CD4-positive, alpha-beta memory T cell (primary cell): ENCODE measurements at regions not wholly inside any gene's neighbourhood (a gene's known extent, or its start where the extent isn't known, plus 50 kb on each side); places are given as distances from the start of the nearest gene placed in this dataset.

Source experiments
- CTCF ChIA-PET: fragments of 350-600 bp; sonication (Branson Sonifier 250); formaldehyde crosslinking; loops from one replicate; lab custom pipeline; 2021; ENCODE audit warnings: inconsistent platforms; ENCODE audit not compliant: partially characterized antibody; lab: Charles Lee
- POLR2A ChIA-PET: fragments of 350-600 bp; sonication (Branson Sonifier 250); formaldehyde crosslinking; loops from one replicate; lab custom pipeline; 2021; ENCODE audit not compliant: partially characterized antibody; lab: Charles Lee
- DNase-seq, 5 donors: peaks; one replicate each; pipeline versions ENCODE4 v3.0.0 to v3.0.0-alpha.2; 2020 to 2022; ENCODE audit warnings: mixed read lengths in 1 of 5
- H3K27ac ChIP-seq: one replicate; pipeline ENCODE4 v1.7.0; 2013; ENCODE audit warnings: low read depth, low read length
- H3K27me3 ChIP-seq: 2 replicates; pipeline ENCODE4 v1.7.0; 2013; ENCODE audit warnings: mild to moderate bottlenecking, low read length, moderate library complexity; ENCODE audit not compliant: insufficient read depth
- H3K36me3 ChIP-seq: 2 replicates; pipeline ENCODE4 v1.7.0; 2013; ENCODE audit warnings: mild to moderate bottlenecking, low read length, moderate library complexity; ENCODE audit not compliant: insufficient read depth
- H3K4me1 ChIP-seq: 2 replicates; pipeline ENCODE4 v1.7.0; 2013; ENCODE audit warnings: mild to moderate bottlenecking, low read length, moderate library complexity; ENCODE audit not compliant: insufficient read depth
- H3K4me3 ChIP-seq, 2 donors: one replicate each; pipeline ENCODE4 v1.7.0; 2013; ENCODE audit warnings: low read length in 2 of 2, mild to moderate bottlenecking in 1 of 2
- H3K9me3 ChIP-seq, 2 donors: one replicate each; pipeline ENCODE4 v1.7.0; 2013; ENCODE audit warnings: low read length in 2 of 2, control low read depth in 1 of 2; ENCODE audit not compliant: control insufficient read depth in 1 of 2
- H3K27ac Mint-ChIP-seq, 7 donors: one replicate each; pipeline ENCODE4 v1.8.0; 2020 to 2021; ENCODE audit warnings: mixed read lengths in 7 of 7, mild to moderate bottlenecking in 6 of 7, inconsistent platforms in 3 of 7, moderate library complexity in 3 of 7
- H3K27me3 Mint-ChIP-seq, 2 donors: one replicate each; pipeline ENCODE4 v1.8.0; 2020 to 2021; ENCODE audit warnings: mixed read lengths in 2 of 2
- H3K36me3 Mint-ChIP-seq, 2 donors: one replicate each; pipeline ENCODE4 v1.8.0; 2020 to 2021; ENCODE audit warnings: mixed read lengths in 2 of 2, inconsistent platforms in 1 of 2, mild to moderate bottlenecking in 1 of 2
- H3K4me1 Mint-ChIP-seq, 4 donors: one replicate each; pipeline ENCODE4 v1.8.0; 2020 to 2021; ENCODE audit warnings: mixed read lengths in 4 of 4, mild to moderate bottlenecking in 1 of 4
- H3K4me3 Mint-ChIP-seq, 8 donors: one replicate each; pipeline ENCODE4 v1.8.0; 2020 to 2021; ENCODE audit warnings: mixed read lengths in 8 of 8, mild to moderate bottlenecking in 7 of 8, moderate library complexity in 6 of 8, inconsistent platforms in 3 of 8
- H3K9me3 Mint-ChIP-seq, 8 donors: one replicate each; pipeline ENCODE4 v1.8.0; 2020 to 2021; ENCODE audit warnings: mixed read lengths in 8 of 8, mild to moderate bottlenecking in 5 of 8, inconsistent platforms in 3 of 8, moderate library complexity in 1 of 8
- intact Hi-C: fragments of 100-400 bp; cut with micrococcal nuclease; formaldehyde crosslinking; loops from one replicate; pipeline ENCODE4 v1.15.1; 2023

GRCh38 chr1:178020968-178021640 lies 51.2 kb upstream of the SEC16B start:
- H3K27ac Mint-ChIP-seq, result no peak overlapping the region
- H3K9me3 ChIP-seq, result no peaks in the 10 kb centered on the region

GRCh38 chr1:178021950-178022349 lies 52.1 kb upstream of the SEC16B start:
- Mint-ChIP-seq H3K4me3 (no peak overlapping the region), H3K4me1 (no peaks in the 10 kb centered on the region), H3K36me3 (no peaks in the 10 kb centered on the region), H3K27ac (no peak overlapping the region), H3K27me3 (no peaks in the 10 kb centered on the region), H3K9me3 (peaks cover 0 to 9% (median 7%) of the 10 kb centered on the region in 8 donors)
- Histone ChIP-seq H3K27me3 (no peaks in the 10 kb centered on the region), H3K27ac (no peak overlapping the region), H3K9me3 (no peaks in the 10 kb centered on the region), H3K4me1 (no peaks in the 10 kb centered on the region), H3K36me3 (no peaks in the 10 kb centered on the region), H3K4me3 (no peak overlapping the region)
- CTCF ChIA-PET, result no interaction called here
- intact Hi-C loops, result no loop called here
- DNase-seq, result no peak
- POLR2A ChIA-PET, result no interaction called here

More at GRCh38 chr1:178020968-178021640, 51.2 kb upstream of the SEC16B start:
- Mint-ChIP-seq H3K4me3 (no peak overlapping the region), H3K4me1 (no peaks in the 10 kb centered on the region), H3K36me3 (no peaks in the 10 kb centered on the region), H3K9me3 (peaks cover 0 to 9% (median 5%) of the 10 kb centered on the region in 8 donors), H3K27me3 (peaks cover 0 to 2% of the 10 kb centered on the region in 2 donors)
- POLR2A ChIA-PET, result no interaction called here
- Histone ChIP-seq H3K4me1 (no peaks in the 10 kb centered on the region), H3K4me3 (no peak overlapping the region), H3K36me3 (no peaks in the 10 kb centered on the region), H3K27ac (no peak overlapping the region), H3K27me3 (no peaks in the 10 kb centered on the region)
- intact Hi-C loops, result no loop called here
- no peak for DNase-seq
- CTCF ChIA-PET, result no interaction called here

- H3K4me1 ChIP-seq, result no peaks in the 10 kb centered on the region
- no peak overlapping the region for H3K4me3 Mint-ChIP-seq
- H3K36me3 Mint-ChIP-seq, result no peaks in the 10 kb centered on the region
- H3K9me3 Mint-ChIP-seq, result peaks cover 0 to 5% (median 1%) of the 10 kb centered on the region in 8 donors
- H3K27ac ChIP-seq, result no peak overlapping the region
- H3K27me3 ChIP-seq, result no peaks in the 10 kb centered on the region
- H3K27me3 Mint-ChIP-seq, result no peaks in the 10 kb centered on the region
- DNase-seq, result no peak
- H3K36me3 ChIP-seq, result no peaks in the 10 kb centered on the region
- H3K27ac Mint-ChIP-seq, result no peak overlapping the region
- ChIA-PET CTCF (no interaction called here), POLR2A (no interaction called here)
- H3K9me3 ChIP-seq, result no peaks in the 10 kb centered on the region
- no peaks in the 10 kb centered on the region for H3K4me1 Mint-ChIP-seq
- intact Hi-C loops, result no loop called here
- no peak overlapping the region for H3K4me3 ChIP-seq
Observed at GRCh38 chr1:178023181-178023618, 53.3 kb upstream of the SEC16B start.

GRCh38 chr1:178024504-178024903 lies 54.6 kb upstream of the SEC16B start:
- intact Hi-C loops, result no loop called here
- Mint-ChIP-seq H3K9me3 (peaks cover 0 to 5% (median 0%) of the 10 kb centered on the region in 8 donors), H3K4me3 (no peak overlapping the region), H3K27me3 (no peaks in the 10 kb centered on the region), H3K4me1 (no peaks in the 10 kb centered on the region), H3K36me3 (no peaks in the 10 kb centered on the region), H3K27ac (no peak overlapping the region)
- ChIA-PET CTCF (no interaction called here), POLR2A (no interaction called here)
- H3K4me1 ChIP-seq, result no peaks in the 10 kb centered on the region
- H3K27ac ChIP-seq, result no peak overlapping the region
- H3K36me3 ChIP-seq, result no peaks in the 10 kb centered on the region
- no peak overlapping the region for H3K4me3 ChIP-seq
- H3K27me3 ChIP-seq, result no peaks in the 10 kb centered on the region
- no peaks in the 10 kb centered on the region for H3K9me3 ChIP-seq
- no peak for DNase-seq

- Mint-ChIP-seq H3K9me3 (peaks cover 0 to 5% (median 0%) of the 10 kb centered on the region in 8 donors), H3K36me3 (no peaks in the 10 kb centered on the region), H3K4me1 (no peaks in the 10 kb centered on the region), H3K27me3 (no peaks in the 10 kb centered on the region), H3K4me3 (no peak overlapping the region), H3K27ac (no peak overlapping the region)
- Histone ChIP-seq H3K36me3 (no peaks in the 10 kb centered on the region), H3K4me3 (no peak overlapping the region), H3K27me3 (no peaks in the 10 kb centered on the region), H3K4me1 (no peaks in the 10 kb centered on the region), H3K9me3 (no peaks in the 10 kb centered on the region), H3K27ac (no peak overlapping the region)
- no peak for DNase-seq
- intact Hi-C loops, result no loop called here
- POLR2A ChIA-PET, result no interaction called here
- CTCF ChIA-PET, result no interaction called here
Observed at GRCh38 chr1:178025613-178026356, 55.9 kb upstream of the SEC16B start.

GRCh38 chr1:178028841-178029481 lies 59.1 kb upstream of the SEC16B start:
- no peak overlapping the region for H3K27ac Mint-ChIP-seq
- Histone ChIP-seq H3K9me3 (no peaks in the 10 kb centered on the region), H3K4me1 (no peaks in the 10 kb centered on the region), H3K27me3 (no peaks in the 10 kb centered on the region), H3K27ac (no peak overlapping the region), H3K4me3 (no peak overlapping the region), H3K36me3 (no peaks in the 10 kb centered on the region)
- peaks cover 0 to 5% (median 0%) of the 10 kb centered on the region in 8 donors for H3K9me3 Mint-ChIP-seq
- H3K4me1 Mint-ChIP-seq, result no peaks in the 10 kb centered on the region
- no peaks in the 10 kb centered on the region for H3K27me3 Mint-ChIP-seq
- POLR2A ChIA-PET, result no interaction called here
- no peak overlapping the region for H3K4me3 Mint-ChIP-seq
- intact Hi-C loops, result no loop called here
- no peaks in the 10 kb centered on the region for H3K36me3 Mint-ChIP-seq
- DNase-seq, result no peak
- CTCF ChIA-PET, result no interaction called here

GRCh38 chr1:178030467-178030866 lies 60.6 kb upstream of the SEC16B start:
- ChIA-PET POLR2A (no interaction called here), CTCF (no interaction called here)
- H3K27ac Mint-ChIP-seq, result no peak overlapping the region
- Histone ChIP-seq H3K4me3 (no peak overlapping the region), H3K27ac (no peak overlapping the region), H3K36me3 (no peaks in the 10 kb centered on the region), H3K9me3 (no peaks in the 10 kb centered on the region), H3K27me3 (no peaks in the 10 kb centered on the region), H3K4me1 (no peaks in the 10 kb centered on the region)
- H3K36me3 Mint-ChIP-seq, result no peaks in the 10 kb centered on the region
- peaks cover 0 to 7% (median 0%) of the 10 kb centered on the region in 8 donors for H3K9me3 Mint-ChIP-seq
- no peak overlapping the region for H3K4me3 Mint-ChIP-seq
- intact Hi-C loops, result no loop called here
- no peak for DNase-seq
- H3K4me1 Mint-ChIP-seq, result no peaks in the 10 kb centered on the region
- H3K27me3 Mint-ChIP-seq, result no peaks in the 10 kb centered on the region
